ENCODE measurements at regions not wholly inside any gene's neighbourhood (a gene's known extent, or its start where the extent isn't known, plus 50 kb on each side); places are given as distances from the start of the nearest gene placed in this dataset.

GRCh38 chr14:85288041-85288440, 241.9 kb upstream of the FLRT2 start:
- TF ChIP-seq POLR2A (IDR thresholded peaks at IDR 0.05) = no peak
- no peak for TF ChIP-seq CTCF (IDR thresholded peaks at IDR 0.05)

Measured in prostate gland (tissue), 2 donors.